ENCODE measurements at regions not wholly inside any gene's neighbourhood (a gene's known extent, or its start where the extent isn't known, plus 50 kb on each side); places are given as distances from the start of the nearest gene placed in this dataset.

DNA sequence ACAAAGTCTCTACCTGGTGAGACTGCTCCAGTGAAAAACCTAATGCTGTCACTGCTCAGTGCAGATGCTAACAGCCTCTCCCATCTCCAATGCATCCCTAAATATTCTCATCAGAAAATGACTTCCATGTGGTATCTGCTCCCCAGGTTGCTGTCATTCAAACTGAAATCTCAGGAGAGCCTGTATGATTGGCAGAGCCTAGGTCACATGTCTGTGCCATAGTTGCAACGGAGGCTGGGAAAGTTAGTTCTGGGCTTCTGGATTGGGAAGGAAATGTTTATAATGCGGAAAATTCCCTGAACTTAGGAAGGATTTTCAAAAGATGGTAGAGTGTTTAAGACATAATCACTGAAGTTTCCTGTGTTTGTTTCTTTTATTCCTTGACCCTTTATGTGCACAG is 206.4 kb upstream of the ZKSCAN2 start:
- TF ChIP-seq, protein P1, sequence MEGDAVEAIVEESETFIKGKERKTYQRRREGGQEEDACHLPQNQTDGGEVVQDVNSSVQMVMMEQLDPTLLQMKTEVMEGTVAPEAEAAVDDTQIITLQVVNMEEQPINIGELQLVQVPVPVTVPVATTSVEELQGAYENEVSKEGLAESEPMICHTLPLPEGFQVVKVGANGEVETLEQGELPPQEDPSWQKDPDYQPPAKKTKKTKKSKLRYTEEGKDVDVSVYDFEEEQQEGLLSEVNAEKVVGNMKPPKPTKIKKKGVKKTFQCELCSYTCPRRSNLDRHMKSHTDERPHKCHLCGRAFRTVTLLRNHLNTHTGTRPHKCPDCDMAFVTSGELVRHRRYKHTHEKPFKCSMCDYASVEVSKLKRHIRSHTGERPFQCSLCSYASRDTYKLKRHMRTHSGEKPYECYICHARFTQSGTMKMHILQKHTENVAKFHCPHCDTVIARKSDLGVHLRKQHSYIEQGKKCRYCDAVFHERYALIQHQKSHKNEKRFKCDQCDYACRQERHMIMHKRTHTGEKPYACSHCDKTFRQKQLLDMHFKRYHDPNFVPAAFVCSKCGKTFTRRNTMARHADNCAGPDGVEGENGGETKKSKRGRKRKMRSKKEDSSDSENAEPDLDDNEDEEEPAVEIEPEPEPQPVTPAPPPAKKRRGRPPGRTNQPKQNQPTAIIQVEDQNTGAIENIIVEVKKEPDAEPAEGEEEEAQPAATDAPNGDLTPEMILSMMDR (IDR thresholded peaks at IDR 0.05), result no peak
- TF ChIP-seq POLR2A (IDR thresholded peaks at IDR 0.05), result no peak

Data from body of pancreas (tissue), 4 donors.